Astrocyte (in vitro differentiated cells and primary cell): ENCODE measurements at regions not wholly inside any gene's neighbourhood (a gene's known extent, or its start where the extent isn't known, plus 50 kb on each side); places are given as distances from the start of the nearest gene placed in this dataset.
"Not testable (repeated sequence)": the region's sequence is repeated elsewhere in the genome, so short reads cannot be mapped to it uniquely, and the experiment has no call there.

ENCODE experiments used
- CTCF ChIP-seq: IDR thresholded peaks from 2 replicates; pipeline ENCODE4 v1.5.1; 2011; ENCODE audit warnings: low read depth, mild to moderate bottlenecking, inconsistent platforms, low read length, moderate library complexity; ENCODE audit not compliant: insufficient read depth
- EZH2 ChIP-seq: IDR thresholded peaks from 2 replicates; pipeline ENCODE4 v1.6.1; 2012; ENCODE audit warnings: mild to moderate bottlenecking, low read length, inconsistent platforms; ENCODE audit not compliant: insufficient read depth

- not testable (repeated sequence) for TF ChIP-seq CTCF, EZH2
Observed at GRCh38 chr3:8176759-8177483, 324.7 kb upstream of the LMCD1 start.
